K562 (cell line): ENCODE measurements at regions not wholly inside any gene's neighbourhood (a gene's known extent, or its start where the extent isn't known, plus 50 kb on each side); places are given as distances from the start of the nearest gene placed in this dataset.

Source experiments
- ATAC-seq: fragments of 200-7000 bp; cut with Tn5 transposase; 3 replicates; pipeline ENCODE4 v1.9.1; 2020; ENCODE audit warnings: moderate library complexity
- BruUV-seq: library from RNA; stranded (reverse); fragments of 400-500 nt; replicated peaks from 2 replicates; lab custom pipeline; 2021; lab: Mats Ljungman, UMichigan
- CTCF ChIA-PET: fragments of 300-600 bp; formaldehyde crosslinking; extraction: SDS; loops from one replicate; lab custom pipeline; 2021; ENCODE audit warnings: low intra/inter-chr PET ratio; lab: Yijun Ruan, JAX
- POLR2A ChIA-PET: fragments of 300-600, 350-650 bp; sonication (Branson Sonifier 250); formaldehyde crosslinking; extraction: SDS; loops from one replicate; lab custom pipeline; 2021; ENCODE audit warnings: antibody characterized with exemption, inconsistent platforms; lab: Yijun Ruan, JAX
- DNase-seq, 4 experiments: peaks; one replicate each; pipeline versions ENCODE4 v3.0.0 to v3.0.0-alpha.2; 2011 to 2018; ENCODE audit warnings: low spot score in 3 of 4, mixed read lengths in 3 of 4; ENCODE audit errors: extremely low read depth in 1 of 4
- FAIRE-seq: peaks from 2 replicates; lab custom pipeline; 2011; peaks lifted over from hg19 to GRCh38; lab: Jason Lieb, UNC
- H2AFZ ChIP-seq: 2 replicates; pipeline ENCODE4 v1.6.0; 2011; ENCODE audit warnings: low read depth, low read length, control low read depth, inconsistent platforms
- H3K27ac ChIP-seq: fragments of 200-600 bp; 3 replicates; pipeline ENCODE4 v1.8.0; 2011; ENCODE audit warnings: low read depth, mild to moderate bottlenecking, control low read depth, inconsistent platforms, low read length, moderate library complexity, mixed read lengths; ENCODE audit errors: extremely low read depth
- H3K27me3 ChIP-seq, 2 experiments: fragments of 300-600 bp in 1 of 2; 2 replicates in 1 of 2; 3 replicates in 1 of 2; pipeline versions ENCODE4 v1.6.0 to v1.8.0; 2011; ENCODE audit warnings: inconsistent platforms in 2 of 2, low read length in 2 of 2, mild to moderate bottlenecking in 1 of 2, mixed read lengths in 1 of 2, moderate library complexity in 1 of 2; ENCODE audit not compliant: control insufficient read depth in 2 of 2, insufficient read depth in 2 of 2
- H3K36me3 ChIP-seq: fragments of 300-600 bp; 3 replicates; pipeline ENCODE4 v1.8.0; 2011; ENCODE audit warnings: mild to moderate bottlenecking, low read length, inconsistent platforms; ENCODE audit not compliant: control insufficient read depth, insufficient read depth
- H3K4me1 ChIP-seq, 2 experiments: fragments of 200-600 bp in 1 of 2; replicated peaks in 1 of 2; 2 replicates in 1 of 2; 3 replicates in 1 of 2; pipeline versions ENCODE4 v1.5.1 to v1.8.0; 2011; ENCODE audit warnings: inconsistent platforms in 2 of 2, low read length in 2 of 2, mild to moderate bottlenecking in 1 of 2, mixed read lengths in 1 of 2, moderate library complexity in 1 of 2; ENCODE audit not compliant: control insufficient read depth in 2 of 2, insufficient read depth in 2 of 2
- H3K4me2 ChIP-seq: 2 replicates; pipeline ENCODE4 v1.6.1; 2011; ENCODE audit warnings: low read length, control low read depth, inconsistent platforms, mixed read lengths; ENCODE audit not compliant: insufficient read depth
- H3K4me3 ChIP-seq: fragments of 200-600 bp; sonication (generic), shearing (Covaris generic); 2 replicates; pipeline ENCODE4 v1.5.1; 2016; ENCODE audit warnings: control low read depth, inconsistent platforms
- H3K79me2 ChIP-seq: fragments of 200-600 bp; 3 replicates; pipeline ENCODE4 v1.8.0; 2011; ENCODE audit warnings: low read length, inconsistent platforms; ENCODE audit not compliant: control insufficient read depth, insufficient read depth
- H3K9ac ChIP-seq, 2 experiments: 2 replicates each; pipeline versions ENCODE4 v1.6.0 to v1.6.1; 2011; ENCODE audit warnings: low read depth in 2 of 2, low read length in 2 of 2, control low read depth in 1 of 2, inconsistent platforms in 1 of 2, mild to moderate bottlenecking in 1 of 2, mixed read lengths in 1 of 2; ENCODE audit not compliant: insufficient read depth in 1 of 2
- H3K9me1 ChIP-seq: one replicate; pipeline ENCODE4 v1.6.0; 2011; ENCODE audit warnings: inconsistent platforms, mild to moderate bottlenecking, low read length, moderate library complexity; ENCODE audit not compliant: control insufficient read depth, insufficient read depth
- H3K9me3 ChIP-seq: replicated peaks from 2 replicates; pipeline ENCODE4 v1.5.1; 2011; ENCODE audit warnings: low read depth, low read length, inconsistent platforms; ENCODE audit not compliant: control insufficient read depth, insufficient read depth
- H4K20me1 ChIP-seq: replicated peaks from 2 replicates; pipeline ENCODE4 v1.6.1; 2011; ENCODE audit warnings: low read length, inconsistent platforms, mixed read lengths; ENCODE audit not compliant: control insufficient read depth, insufficient read depth
- ATF7 ChIP-seq: fragments of 450-650 bp; IDR thresholded peaks from 2 replicates; pipeline ENCODE4 v1.7.1; 2014; ENCODE audit warnings: mild to moderate bottlenecking, moderate library complexity
- BACH1 ChIP-seq: fragments of 200-800 bp; sonication (Bioruptor generic); IDR thresholded peaks from 2 replicates; pipeline ENCODE4 v1.6.1; 2016; ENCODE audit warnings: missing genetic modification characterization, missing compliant biosample characterization
- ETV5 ChIP-seq: sonication (generic); formaldehyde crosslinking; IDR thresholded peaks from 2 replicates; pipeline ENCODE4 v1.4.0; 2020; ENCODE audit warnings: low read depth, mild to moderate bottlenecking, missing genetic modification reagents
- FOS ChIP-seq: IDR thresholded peaks from 3 replicates; pipeline ENCODE4 v1.6.1; 2011; ENCODE audit not compliant: insufficient read length; ENCODE audit errors: extremely low read depth
- HNRNPK ChIP-seq: fragments of 200-400 bp; formaldehyde crosslinking; IDR thresholded peaks from one replicate; pipeline ENCODE4 v1.6.1; 2018; ENCODE audit warnings: mild to moderate bottlenecking, low read depth, low read length; ENCODE audit not compliant: poor library complexity, severe bottlenecking
- PYGO2 ChIP-seq: fragments of 450-650 bp; IDR thresholded peaks from 2 replicates; pipeline ENCODE4 v1.6.1; 2016; ENCODE audit warnings: mild to moderate bottlenecking, missing genetic modification characterization, moderate library complexity, missing compliant biosample characterization
- RAD51 ChIP-seq: fragments of 450-650 bp; IDR thresholded peaks from 2 replicates; pipeline ENCODE4 v1.7.1; 2016; ENCODE audit warnings: low read depth, mild to moderate bottlenecking, borderline replicate concordance
- SAP30 ChIP-seq: fragments of 200-600 bp; sonication (generic); IDR thresholded peaks from 2 replicates; pipeline ENCODE4 v1.6.1; 2012; ENCODE audit warnings: borderline replicate concordance, low read depth, mild to moderate bottlenecking, moderate library complexity, low read length, control low read depth, inconsistent platforms; ENCODE audit not compliant: insufficient read depth, poor library complexity, severe bottlenecking
- XRCC3 ChIP-seq: fragments of 450-650 bp; IDR thresholded peaks from 2 replicates; pipeline ENCODE4 v1.6.1; 2017; ENCODE audit warnings: mild to moderate bottlenecking, moderate library complexity
- ZBTB9 ChIP-seq: fragments of 450-650 bp; formaldehyde crosslinking; IDR thresholded peaks from 2 replicates; pipeline ENCODE4 v1.4.0; 2020; ENCODE audit warnings: mild to moderate bottlenecking, moderate library complexity
- WGBS: fragments of 100-300 bp; shearing (Covaris generic); methylation state at CpG from one replicate; pipeline ENCODE4 v1.1.6; 2016; ENCODE audit warnings: low coverage, mixed read lengths; ENCODE audit not compliant: insufficient coverage; ENCODE audit errors: missing lambda C conversion rate; 5-methylcytosine and 5-hydroxymethylcytosine counted together
- in situ Hi-C: fragments of 300-500 bp; cut with MboI; formaldehyde crosslinking; loops from 4 replicates; pipeline ENCODE4 v1.15.0; 2018; ENCODE audit warnings: inconsistent platforms, mixed read lengths
- intact Hi-C: fragments of 100-400 bp; cut with micrococcal nuclease; formaldehyde crosslinking; loops from 2 replicates; pipeline ENCODE4 v1.14.2; 2022

- TF ChIP-seq SAP30 = no peak
Observed at GRCh38 chr2:158738363-158738762, 56.8 kb upstream of the DAPL1 start (continued).

- intact Hi-C loops (loop anchor here (10.0 kb wide), 1 partner anchor 975 kb away; no protein-coding TSS in a partner anchor), in situ Hi-C loops (loop anchor here (10.0 to 25.0 kb wide), 2 partner anchors 965 to 1253 kb away; no protein-coding TSS in a partner anchor)
- Histone ChIP-seq H3K36me3 (no peaks in the 10 kb centered on the region), H3K79me2 (no peaks in the 10 kb centered on the region), H3K27ac (no peak overlapping the region), H4K20me1 (no peaks in the 10 kb centered on the region), H3K4me2 (no peak overlapping the region), H3K4me1 (no peaks in the 10 kb centered on the region; a peak in 1 of 5 replicates), H2AFZ (no peak overlapping the region), H3K27me3 (peaks cover 25 to 60% of the 10 kb centered on the region in 2 experiments), H3K4me3 (no peak overlapping the region), H3K9me3 (no peaks in the 10 kb centered on the region), H3K9ac (no peak overlapping the region), H3K9me1 (no peaks in the 10 kb centered on the region)
- whole genome bisulfite sequencing = 2% methylated on average over 5 of the region's 5 CpGs
- POLR2A ChIA-PET = no interaction called here
- DNase-seq (no peak), FAIRE-seq (no peak), ATAC-seq (no peak)
- BruUV-seq = no TSS peak
- CTCF ChIA-PET = no interaction called here
- no peak for TF ChIP-seq PYGO2 (tag)
- no peak for TF ChIP-seq XRCC3
- TF ChIP-seq HNRNPK = no peak
- TF ChIP-seq RAD51 = no peak
- TF ChIP-seq ZBTB9 (CRISPR knock-in tag) = no peak
- TF ChIP-seq FOS = no peak
- TF ChIP-seq ETV5 = no peak
- no peak for TF ChIP-seq SAP30
- no peak for TF ChIP-seq ATF7
- no peak for TF ChIP-seq BACH1 (tag)
Observed at GRCh38 chr2:158740127-158740526, 55.0 kb upstream of the DAPL1 start.
